SIG-M5 treated with dmso at 0.1 percent for 504 hours (cell line): ENCODE measurements at regions not wholly inside any gene's neighbourhood (a gene's known extent, or its start where the extent isn't known, plus 50 kb on each side); places are given as distances from the start of the nearest gene placed in this dataset.

Experiments
- DNase-seq: peaks from one replicate; lab custom pipeline; 2025; ENCODE audit not compliant: unreplicated experiment; lab: John Stamatoyannopoulos, UW

DNA sequence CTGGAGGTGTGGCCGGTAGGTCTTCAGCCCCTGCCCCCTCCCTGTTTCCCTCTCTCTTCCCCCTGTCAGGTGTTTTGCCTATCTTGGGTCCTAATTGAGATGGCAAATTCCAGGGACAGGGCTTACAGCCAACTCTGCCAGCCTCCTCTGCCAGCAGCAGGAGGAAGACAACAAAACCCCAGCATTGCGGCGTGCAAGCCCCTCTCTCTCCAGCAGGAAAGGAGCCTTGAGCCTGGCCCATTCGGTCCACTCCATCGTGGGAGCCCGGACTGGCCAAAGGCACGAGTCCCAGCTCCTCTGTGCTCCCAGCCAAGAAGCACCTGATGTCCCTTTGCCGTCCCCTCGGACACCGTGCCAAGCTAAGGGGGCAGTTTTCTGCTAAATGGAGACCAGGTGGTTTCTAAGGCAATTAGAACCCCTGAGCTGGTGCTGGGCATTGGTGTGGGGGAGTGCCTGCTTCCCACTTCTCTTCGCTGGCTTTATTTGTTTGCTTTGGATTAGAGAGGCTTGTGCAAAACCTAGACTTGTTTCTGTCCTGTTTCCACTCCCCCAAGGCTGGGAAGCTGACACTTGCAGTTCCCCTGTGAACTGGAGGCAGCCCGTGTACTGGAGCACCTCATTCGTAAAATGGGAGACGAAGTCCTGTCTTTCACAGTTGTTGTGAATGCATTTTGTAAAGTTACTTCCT is 57.1 kb upstream of the LHX5 start:
- no peak for DNase-seq

DNA sequence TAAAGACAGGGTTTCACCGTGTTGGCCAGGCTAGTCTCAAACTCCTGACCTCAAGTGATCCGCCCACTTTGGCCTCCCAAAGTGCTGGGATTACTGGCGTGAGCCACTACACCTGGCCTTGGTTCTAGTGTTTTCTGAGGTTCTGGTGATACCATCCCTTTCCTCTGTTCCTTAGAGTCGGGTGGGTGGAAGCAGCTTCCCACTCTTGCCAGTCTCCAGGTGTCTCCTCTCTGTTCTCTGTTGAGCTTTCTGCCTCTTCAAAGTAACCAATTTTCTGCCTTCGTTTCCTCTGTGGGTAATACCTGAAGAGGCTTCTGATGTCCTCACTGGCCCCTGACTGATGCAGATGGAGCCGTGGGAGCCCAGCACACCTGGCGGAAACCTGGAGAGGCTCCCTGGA is 53.4 kb upstream of the LHX5 start:
- DNase-seq: no peak

DNA sequence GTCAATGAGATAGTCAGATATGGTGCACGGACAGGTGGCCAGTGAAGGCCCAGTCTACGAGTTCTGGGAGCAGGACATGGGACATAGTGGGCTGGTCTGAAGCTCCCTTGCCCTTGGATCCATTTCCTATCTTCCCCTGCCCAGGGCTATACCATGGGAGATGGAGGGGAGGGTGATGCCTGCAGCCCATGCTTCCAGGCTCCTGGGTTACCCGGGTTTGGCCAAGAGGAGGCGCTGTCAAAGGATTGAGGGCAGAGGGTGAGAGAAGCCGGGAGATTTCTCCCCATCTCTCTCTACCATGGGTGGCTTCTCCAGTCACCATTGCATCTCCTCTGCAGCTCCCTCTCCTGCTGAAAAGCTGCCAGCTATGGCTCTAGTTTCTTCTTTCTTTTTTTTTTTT is 52.8 kb upstream of the LHX5 start:
- DNase-seq: no peak

DNA sequence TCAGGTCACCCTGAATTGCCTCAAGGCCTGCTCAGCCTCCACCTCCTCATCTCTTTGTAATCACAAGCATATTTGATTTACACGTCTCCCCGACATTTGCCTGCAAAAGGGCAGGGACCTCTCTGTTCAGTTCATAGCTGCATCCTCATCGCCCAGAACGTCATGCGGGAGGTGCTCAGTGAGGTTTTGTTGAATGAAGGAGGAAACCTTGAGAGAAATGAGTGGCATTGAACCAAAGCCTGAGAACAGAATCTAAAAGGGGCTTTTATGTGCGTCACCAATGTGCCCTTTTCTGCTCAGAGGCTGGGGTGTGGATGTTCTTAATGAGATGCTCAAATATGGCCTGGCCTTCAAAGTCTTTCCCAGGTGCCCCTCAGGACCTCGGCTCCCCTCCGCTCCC is 50.0 kb upstream of the LHX5 start:
- no peak for DNase-seq
